ENCODE measurements at regions not wholly inside any gene's neighbourhood (a gene's known extent, or its start where the extent isn't known, plus 50 kb on each side); places are given as distances from the start of the nearest gene placed in this dataset.

DNA sequence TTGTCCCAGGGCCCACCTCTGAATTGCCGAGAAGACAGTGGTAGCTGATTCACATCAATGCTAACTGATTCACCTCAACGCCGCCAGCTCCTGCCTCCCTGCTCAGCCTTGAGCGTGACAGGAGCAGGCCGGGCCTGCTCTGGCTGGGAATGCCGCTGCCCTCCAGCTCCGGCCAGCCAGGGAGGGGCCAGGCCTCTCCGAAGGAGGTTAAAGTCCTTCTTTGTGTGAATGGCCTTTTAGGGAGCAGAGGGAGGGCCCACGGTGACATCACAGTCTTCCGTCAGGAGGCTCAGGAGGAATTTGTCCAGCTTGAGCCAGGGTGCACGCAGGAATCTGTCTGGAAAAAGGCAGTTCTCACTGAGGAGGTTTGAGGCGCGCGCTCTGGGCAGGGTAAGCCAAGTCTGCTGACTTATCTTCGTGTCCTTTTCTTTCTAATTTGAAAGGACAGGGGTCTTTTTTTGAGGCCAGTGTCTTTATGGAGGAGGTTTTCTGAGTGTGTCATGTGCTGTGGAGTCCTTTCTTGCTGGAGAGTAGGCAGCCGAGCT, 82.7 kb downstream of the C9orf152 start:
- no peaks in the 10 kb centered on the region for H3K36me3 ChIP-seq (ENCODE audit: control insufficient read depth in 2 of 3, insufficient read depth in 3 of 3, low read length in 3 of 3)
- TF ChIP-seq, protein P1, sequence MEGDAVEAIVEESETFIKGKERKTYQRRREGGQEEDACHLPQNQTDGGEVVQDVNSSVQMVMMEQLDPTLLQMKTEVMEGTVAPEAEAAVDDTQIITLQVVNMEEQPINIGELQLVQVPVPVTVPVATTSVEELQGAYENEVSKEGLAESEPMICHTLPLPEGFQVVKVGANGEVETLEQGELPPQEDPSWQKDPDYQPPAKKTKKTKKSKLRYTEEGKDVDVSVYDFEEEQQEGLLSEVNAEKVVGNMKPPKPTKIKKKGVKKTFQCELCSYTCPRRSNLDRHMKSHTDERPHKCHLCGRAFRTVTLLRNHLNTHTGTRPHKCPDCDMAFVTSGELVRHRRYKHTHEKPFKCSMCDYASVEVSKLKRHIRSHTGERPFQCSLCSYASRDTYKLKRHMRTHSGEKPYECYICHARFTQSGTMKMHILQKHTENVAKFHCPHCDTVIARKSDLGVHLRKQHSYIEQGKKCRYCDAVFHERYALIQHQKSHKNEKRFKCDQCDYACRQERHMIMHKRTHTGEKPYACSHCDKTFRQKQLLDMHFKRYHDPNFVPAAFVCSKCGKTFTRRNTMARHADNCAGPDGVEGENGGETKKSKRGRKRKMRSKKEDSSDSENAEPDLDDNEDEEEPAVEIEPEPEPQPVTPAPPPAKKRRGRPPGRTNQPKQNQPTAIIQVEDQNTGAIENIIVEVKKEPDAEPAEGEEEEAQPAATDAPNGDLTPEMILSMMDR (IDR thresholded peaks at IDR 0.05; ENCODE audit: borderline replicate concordance, extremely low read depth, insufficient read depth), result no peak
- DNase-seq, result peak; percentile 82 to 96 (median 86)
- peak overlapping the region; percentile 34 to 59 (median 57) for H3K4me3 ChIP-seq (ENCODE audit: low read length in 3 of 3)
- H3K9ac ChIP-seq (ENCODE audit: low read length in 3 of 3), result peak overlapping the region; percentile 21 to 75 (median 61)
- peak overlapping the region; percentile 87 to 92 for H3K27ac ChIP-seq (ENCODE audit: low read depth in 2 of 2, low read length in 2 of 2)
- peak; percentile 30 for FAIRE-seq
- intact Hi-C loops (cut with DNase I), result no loop called here
- H3K4me1 ChIP-seq (ENCODE audit: control insufficient read depth in 2 of 3, insufficient read depth in 2 of 3, low read depth in 1 of 3, low read length in 3 of 3), result peaks cover 3 to 60% (median 51%) of the 10 kb centered on the region in 3 donors
- no peaks in the 10 kb centered on the region for H3K9me3 ChIP-seq (ENCODE audit: control insufficient read depth in 2 of 3, insufficient read depth in 1 of 3, low read length in 3 of 3)
- H3K27me3 ChIP-seq (ENCODE audit: control insufficient read depth, insufficient read depth, low read length), result no peaks in the 10 kb centered on the region

- Histone ChIP-seq H3K9ac (ENCODE audit: low read length in 3 of 3) (peak overlapping the region; percentile 21 to 75 (median 61)), H3K9me3 (ENCODE audit: control insufficient read depth in 2 of 3, insufficient read depth in 1 of 3, low read length in 3 of 3) (no peaks in the 10 kb centered on the region), H3K36me3 (ENCODE audit: control insufficient read depth in 2 of 3, insufficient read depth in 3 of 3, low read length in 3 of 3) (no peaks in the 10 kb centered on the region), H3K27ac (ENCODE audit: low read depth in 2 of 2, low read length in 2 of 2) (peak overlapping the region; percentile 87 to 92), H3K4me1 (ENCODE audit: control insufficient read depth in 2 of 3, insufficient read depth in 2 of 3, low read depth in 1 of 3, low read length in 3 of 3) (peaks cover 3 to 66% (median 53%) of the 10 kb centered on the region in 3 donors), H3K4me3 (ENCODE audit: low read length in 3 of 3) (peak overlapping the region; percentile 34 to 59 (median 57)), H3K27me3 (ENCODE audit: control insufficient read depth, insufficient read depth, low read length) (no peaks in the 10 kb centered on the region)
- no peak for FAIRE-seq
- TF ChIP-seq, protein P1 (IDR thresholded peaks at IDR 0.05; ENCODE audit: borderline replicate concordance, extremely low read depth, insufficient read depth), result no peak
- intact Hi-C loops (cut with DNase I), result no loop called here
- DNase-seq, result no peak
These were observed 82.1 kb downstream of the C9orf152 start for GRCh38 chr9:110125763-110126351.

DNA sequence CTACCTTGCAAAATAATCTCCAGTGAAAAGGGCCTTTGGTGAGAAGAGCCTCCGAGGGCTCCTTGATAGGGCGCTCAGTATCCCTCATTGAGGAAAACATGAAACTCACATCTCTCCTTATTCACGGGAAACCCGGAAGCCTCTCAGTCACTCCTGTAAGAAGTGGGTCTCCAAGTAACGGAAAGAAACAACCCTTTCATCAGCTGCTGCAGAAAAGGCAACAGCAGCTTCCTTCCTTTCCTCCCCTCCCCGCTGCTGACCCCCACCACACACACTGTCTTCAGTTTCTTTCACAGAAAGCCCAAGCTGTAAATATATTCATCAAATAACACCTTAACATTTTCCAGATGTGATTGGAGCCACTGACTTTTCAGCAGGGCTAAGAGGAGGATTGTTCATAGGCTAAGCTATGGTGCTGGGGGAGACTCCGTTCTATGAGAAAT, 81.4 kb downstream of the C9orf152 start:
- no peaks in the 10 kb centered on the region for H3K36me3 ChIP-seq (ENCODE audit: control insufficient read depth in 2 of 3, insufficient read depth in 3 of 3, low read length in 3 of 3)
- H3K9ac ChIP-seq (ENCODE audit: low read length in 3 of 3), result peak overlapping the region in 2 of 3 donors; percentile 32 to 75
- intact Hi-C loops (cut with DNase I), result no loop called here
- TF ChIP-seq, protein P1 (IDR thresholded peaks at IDR 0.05; ENCODE audit: borderline replicate concordance, extremely low read depth, insufficient read depth), result no peak
- peak overlapping the region in 2 of 3 donors; percentile 57 to 59 for H3K4me3 ChIP-seq (ENCODE audit: low read length in 3 of 3)
- H3K27ac ChIP-seq (ENCODE audit: low read depth in 2 of 2, low read length in 2 of 2), result peak overlapping the region; percentile 87 to 92
- H3K9me3 ChIP-seq (ENCODE audit: control insufficient read depth in 2 of 3, insufficient read depth in 1 of 3, low read length in 3 of 3), result no peaks in the 10 kb centered on the region
- DNase-seq (peak in 1 of 5 donors; percentile 82), FAIRE-seq (no peak)
- H3K4me1 ChIP-seq (ENCODE audit: control insufficient read depth in 2 of 3, insufficient read depth in 2 of 3, low read depth in 1 of 3, low read length in 3 of 3), result peaks cover 3 to 73% (median 51%) of the 10 kb centered on the region in 3 donors
- H3K27me3 ChIP-seq (ENCODE audit: control insufficient read depth, insufficient read depth, low read length), result no peaks in the 10 kb centered on the region

Data from kidney (tissue), 13 donors.